CD14-positive monocyte (primary cell): ENCODE measurements at regions not wholly inside any gene's neighbourhood (a gene's known extent, or its start where the extent isn't known, plus 50 kb on each side); places are given as distances from the start of the nearest gene placed in this dataset.

ENCODE experiments used
- DNase-seq, 3 donors: peaks; one replicate each; pipeline ENCODE4 v3.0.0-alpha.2; 2011 to 2022
- H2AFZ ChIP-seq: 2 replicates; pipeline ENCODE4 v1.6.0; 2012; ENCODE audit warnings: mild to moderate bottlenecking, low read depth, low read length, inconsistent platforms; ENCODE audit not compliant: insufficient read depth, poor library complexity, severe bottlenecking
- H3K27ac ChIP-seq, 2 donors: 1 replicate in 1 of 2; 2 replicates in 1 of 2; pipeline ENCODE4 v1.5.1; 2012 to 2013; ENCODE audit warnings: low read length in 2 of 2, control low read depth in 1 of 2, inconsistent platforms in 1 of 2, low read depth in 1 of 2, mild to moderate bottlenecking in 1 of 2
- H3K27me3 ChIP-seq, 2 donors: one replicate each; pipeline versions ENCODE4 v1.6.0 to v1.6.1; 2011 to 2013; ENCODE audit warnings: low read length in 2 of 2; ENCODE audit not compliant: control insufficient read depth in 2 of 2, insufficient read depth in 2 of 2
- H3K36me3 ChIP-seq, 2 donors: replicated peaks in 1 of 2; 1 replicate in 1 of 2; 2 replicates in 1 of 2; pipeline versions ENCODE4 v1.5.1 to v1.6.1; 2012 to 2013; ENCODE audit warnings: low read length in 2 of 2, control low read depth in 1 of 2, inconsistent platforms in 1 of 2, mild to moderate bottlenecking in 1 of 2; ENCODE audit not compliant: insufficient read depth in 2 of 2, control insufficient read depth in 1 of 2
- H3K4me1 ChIP-seq, 2 donors: 1 replicate in 1 of 2; 2 replicates in 1 of 2; pipeline versions ENCODE4 v1.5.1 to v1.6.1; 2012 to 2013; ENCODE audit warnings: low read length in 2 of 2, control low read depth in 1 of 2, inconsistent platforms in 1 of 2, mild to moderate bottlenecking in 1 of 2, moderate library complexity in 1 of 2; ENCODE audit not compliant: insufficient read depth in 2 of 2, control insufficient read depth in 1 of 2
- H3K4me2 ChIP-seq: replicated peaks from 2 replicates; pipeline ENCODE3; 2012; ENCODE audit warnings: low read length, moderate library complexity, mild to moderate bottlenecking; ENCODE audit not compliant: poor library complexity, severe bottlenecking; ENCODE audit errors: extremely low read depth
- H3K4me3 ChIP-seq, 3 experiments: fragments of 200-600 bp in 1 of 3; sonication (generic) in 1 of 3; replicated peaks in 1 of 3; 1 replicate in 2 of 3; 2 replicates in 1 of 3; pipeline ENCODE4 v1.5.1; 2011 to 2013; ENCODE audit warnings: low read length in 3 of 3, mild to moderate bottlenecking in 3 of 3, control low read depth in 2 of 3, low read depth in 2 of 3, inconsistent platforms in 1 of 3, moderate library complexity in 1 of 3
- H3K79me2 ChIP-seq: 2 replicates; pipeline ENCODE4 v1.6.0; 2012; ENCODE audit warnings: mild to moderate bottlenecking, control low read depth, inconsistent platforms, low read length, moderate library complexity; ENCODE audit not compliant: insufficient read depth
- H3K9ac ChIP-seq: 2 replicates; pipeline ENCODE4 v1.6.0; 2017; ENCODE audit warnings: low read length, mild to moderate bottlenecking; ENCODE audit not compliant: insufficient read depth, poor library complexity, severe bottlenecking
- H3K9me3 ChIP-seq, 2 donors: replicated peaks in 1 of 2; 1 replicate in 1 of 2; 2 replicates in 1 of 2; pipeline versions ENCODE4 v1.5.1 to v1.6.1; 2012 to 2013; ENCODE audit warnings: low read length in 2 of 2, control low read depth in 1 of 2; ENCODE audit not compliant: control insufficient read depth in 1 of 2, insufficient read depth in 1 of 2
- H4K20me1 ChIP-seq: 2 replicates; pipeline ENCODE4 v1.6.0; 2012; ENCODE audit warnings: mild to moderate bottlenecking, low read length, control low read depth, moderate library complexity; ENCODE audit not compliant: insufficient read depth
- H3K27ac Mint-ChIP-seq, 7 donors: one replicate each; pipeline ENCODE4 v1.8.0; 2020; ENCODE audit warnings: mild to moderate bottlenecking in 7 of 7, mixed read lengths in 7 of 7, moderate library complexity in 6 of 7, inconsistent platforms in 2 of 7
- H3K27me3 Mint-ChIP-seq, 3 donors: one replicate each; pipeline ENCODE4 v1.8.0; 2021 to 2022; ENCODE audit warnings: low read depth in 3 of 3, mild to moderate bottlenecking in 3 of 3, mixed read lengths in 3 of 3, moderate library complexity in 3 of 3, inconsistent platforms in 1 of 3
- H3K36me3 Mint-ChIP-seq, 2 donors: one replicate each; pipeline ENCODE4 v1.8.0; 2020; ENCODE audit warnings: mixed read lengths in 2 of 2, inconsistent platforms in 1 of 2, mild to moderate bottlenecking in 1 of 2
- H3K4me1 Mint-ChIP-seq: one replicate; pipeline ENCODE4 v1.8.0; 2020; ENCODE audit warnings: mild to moderate bottlenecking, mixed read lengths
- H3K4me3 Mint-ChIP-seq, 2 donors: one replicate each; pipeline ENCODE4 v1.8.0; 2020; ENCODE audit warnings: mild to moderate bottlenecking in 2 of 2, mixed read lengths in 2 of 2, moderate library complexity in 1 of 2
- H3K9me3 Mint-ChIP-seq, 7 donors: one replicate each; pipeline ENCODE4 v1.8.0; 2020 to 2022; ENCODE audit warnings: mixed read lengths in 7 of 7, mild to moderate bottlenecking in 6 of 7, moderate library complexity in 6 of 7, inconsistent platforms in 2 of 7
- WGBS: methylation state at CpG from one replicate; pipeline ENCODE4 v1.1.5; 2013; ENCODE audit warnings: missing lambda C conversion rate; ENCODE audit not compliant: insufficient coverage; 5-methylcytosine and 5-hydroxymethylcytosine counted together
- intact Hi-C, 2 donors: fragments of 100-400 bp; cut with micrococcal nuclease; formaldehyde crosslinking; loops; one replicate each; pipeline versions ENCODE4 v1.15.0 to v1.15.1; 2023
- TF ChIP-seq, protein P1 (sequence below): fragments of 200-600 bp; IDR thresholded peaks from one replicate; pipeline ENCODE4 v1.8.0; 2022; ENCODE audit warnings: antibody characterized with exemption, mild to moderate bottlenecking

DNA sequence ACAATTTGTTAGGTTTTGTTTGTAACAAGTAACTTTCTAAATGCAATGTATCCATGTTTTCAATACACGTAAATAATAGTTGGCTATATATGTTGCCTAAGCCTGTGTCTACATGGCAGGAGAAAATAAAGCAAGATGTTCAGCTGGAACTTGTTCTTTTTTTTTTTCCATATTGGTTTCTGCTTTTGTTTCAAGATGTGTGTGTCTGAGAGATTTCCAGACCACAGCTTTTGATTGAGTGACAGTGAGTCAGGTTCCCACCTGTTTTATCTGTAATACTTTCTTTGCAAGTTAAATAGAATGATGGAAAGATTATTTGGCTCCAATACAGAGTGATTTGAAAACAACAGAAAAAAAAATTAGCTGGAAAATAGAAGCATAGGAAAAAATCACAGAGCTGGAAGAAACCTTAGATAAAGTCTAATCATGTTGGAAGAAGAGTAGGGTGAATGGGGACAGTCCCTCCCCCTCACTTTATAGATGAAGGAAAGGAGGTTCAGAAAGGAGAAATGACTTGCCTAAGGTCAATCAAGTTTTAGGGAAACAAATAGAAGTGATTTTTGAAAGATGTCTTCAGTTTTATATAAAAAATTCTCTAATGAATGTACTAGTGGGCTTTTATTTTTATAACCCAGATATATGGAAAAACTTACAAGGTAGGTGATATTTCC lies 150.9 kb upstream of the STMND1 start:
- Mint-ChIP-seq H3K27ac (no peak overlapping the region), H3K36me3 (no peaks in the 10 kb centered on the region), H3K9me3 (no peaks in the 10 kb centered on the region), H3K27me3 (peaks cover 8 to 20% (median 8%) of the 10 kb centered on the region in 3 donors), H3K4me1 (peaks cover 3% of the 10 kb centered on the region), H3K4me3 (no peak overlapping the region)
- TF ChIP-seq, protein P1, sequence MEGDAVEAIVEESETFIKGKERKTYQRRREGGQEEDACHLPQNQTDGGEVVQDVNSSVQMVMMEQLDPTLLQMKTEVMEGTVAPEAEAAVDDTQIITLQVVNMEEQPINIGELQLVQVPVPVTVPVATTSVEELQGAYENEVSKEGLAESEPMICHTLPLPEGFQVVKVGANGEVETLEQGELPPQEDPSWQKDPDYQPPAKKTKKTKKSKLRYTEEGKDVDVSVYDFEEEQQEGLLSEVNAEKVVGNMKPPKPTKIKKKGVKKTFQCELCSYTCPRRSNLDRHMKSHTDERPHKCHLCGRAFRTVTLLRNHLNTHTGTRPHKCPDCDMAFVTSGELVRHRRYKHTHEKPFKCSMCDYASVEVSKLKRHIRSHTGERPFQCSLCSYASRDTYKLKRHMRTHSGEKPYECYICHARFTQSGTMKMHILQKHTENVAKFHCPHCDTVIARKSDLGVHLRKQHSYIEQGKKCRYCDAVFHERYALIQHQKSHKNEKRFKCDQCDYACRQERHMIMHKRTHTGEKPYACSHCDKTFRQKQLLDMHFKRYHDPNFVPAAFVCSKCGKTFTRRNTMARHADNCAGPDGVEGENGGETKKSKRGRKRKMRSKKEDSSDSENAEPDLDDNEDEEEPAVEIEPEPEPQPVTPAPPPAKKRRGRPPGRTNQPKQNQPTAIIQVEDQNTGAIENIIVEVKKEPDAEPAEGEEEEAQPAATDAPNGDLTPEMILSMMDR: no peak
- no peaks in the 10 kb centered on the region for H3K9me3 ChIP-seq
- H3K27ac ChIP-seq: no peak overlapping the region
- no peak overlapping the region for H3K9ac ChIP-seq
- WGBS: 100% methylated on average over 1 of the region's 1 CpG
- no peaks in the 10 kb centered on the region for H3K36me3 ChIP-seq
- no peaks in the 10 kb centered on the region for H3K79me2 ChIP-seq
- H3K27me3 ChIP-seq: no peaks in the 10 kb centered on the region
- no peak overlapping the region for H3K4me3 ChIP-seq
- intact Hi-C loops: no loop called here
- no peaks in the 10 kb centered on the region for H3K4me1 ChIP-seq
- DNase-seq: no peak
- no peak overlapping the region for H3K4me2 ChIP-seq
- H4K20me1 ChIP-seq: no peaks in the 10 kb centered on the region
- H2AFZ ChIP-seq: no peak overlapping the region

DNA sequence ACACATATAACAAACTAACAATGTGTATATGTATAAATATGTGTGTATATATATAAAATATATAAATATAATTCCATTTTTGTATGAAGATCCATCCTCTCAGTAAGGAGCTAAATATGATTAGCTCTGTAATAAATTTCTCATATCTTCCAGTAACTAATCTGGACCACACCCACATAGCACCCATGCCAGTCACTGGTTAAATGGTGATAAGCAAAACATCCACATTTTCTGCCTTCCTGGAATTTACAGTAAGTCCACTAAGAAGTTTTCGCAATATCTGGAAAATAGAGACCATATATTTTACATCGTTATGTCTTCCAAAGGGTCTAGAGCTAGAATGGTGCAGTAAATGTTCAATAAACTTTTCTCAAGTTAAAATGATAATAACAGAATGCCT lies 151.5 kb upstream of the STMND1 start:
- intact Hi-C loops: no loop called here
- no peaks in the 10 kb centered on the region for H4K20me1 ChIP-seq
- Mint-ChIP-seq H3K27me3 (peaks cover 8 to 20% (median 8%) of the 10 kb centered on the region in 3 donors), H3K4me1 (peaks cover 3% of the 10 kb centered on the region), H3K27ac (no peak overlapping the region), H3K36me3 (no peaks in the 10 kb centered on the region), H3K9me3 (no peaks in the 10 kb centered on the region), H3K4me3 (no peak overlapping the region)
- no peak overlapping the region for H2AFZ ChIP-seq
- no peak overlapping the region for H3K4me2 ChIP-seq
- H3K9ac ChIP-seq: no peak overlapping the region
- no peak for DNase-seq
- no peak overlapping the region for H3K4me3 ChIP-seq
- H3K4me1 ChIP-seq: no peaks in the 10 kb centered on the region
- no CpG with 5 or more reads among the region's 2 CpGs for WGBS
- no peaks in the 10 kb centered on the region for H3K9me3 ChIP-seq
- no peaks in the 10 kb centered on the region for H3K79me2 ChIP-seq
- TF ChIP-seq, protein P1: no peak
- no peaks in the 10 kb centered on the region for H3K36me3 ChIP-seq
- peaks cover 0 to 2% of the 10 kb centered on the region in 2 donors for H3K27me3 ChIP-seq
- no peak overlapping the region for H3K27ac ChIP-seq
